Stimulated activated memory B cell treated with anti-CD40 and anti-IgM and Interleukin-4, amounts not matched to agents 10 μg/mL and 1 μg/mL and 100 μg/mL, for 72 hours (primary cell): ENCODE measurements at regions not wholly inside any gene's neighbourhood (a gene's known extent, or its start where the extent isn't known, plus 50 kb on each side); places are given as distances from the start of the nearest gene placed in this dataset.

Experiments used
- ATAC-seq: fragments of 150-1000 bp; cut with Tn5 transposase; 2 replicates; pipeline ENCODE4 v1.10.0; 2021
- H3K27ac Mint-ChIP-seq: one replicate; pipeline ENCODE4 v1.8.0; 2022; ENCODE audit warnings: mild to moderate bottlenecking, mixed read lengths
- H3K27me3 Mint-ChIP-seq: one replicate; pipeline ENCODE4 v1.8.0; 2022; ENCODE audit warnings: mixed read lengths
- H3K36me3 Mint-ChIP-seq: one replicate; pipeline ENCODE4 v1.8.0; 2022; ENCODE audit warnings: mixed read lengths
- H3K4me1 Mint-ChIP-seq: one replicate; pipeline ENCODE4 v1.8.0; 2022; ENCODE audit warnings: mixed read lengths
- H3K4me3 Mint-ChIP-seq: one replicate; pipeline ENCODE4 v1.8.0; 2022; ENCODE audit warnings: mild to moderate bottlenecking, moderate library complexity, mixed read lengths
- H3K9me3 Mint-ChIP-seq: one replicate; pipeline ENCODE4 v1.8.0; 2022; ENCODE audit warnings: mixed read lengths

GRCh38 chr3:94593526-94594150 lies 530.8 kb downstream of the NSUN3 start:
- H3K4me3 Mint-ChIP-seq: no peak overlapping the region
- no peaks in the 10 kb centered on the region for H3K27me3 Mint-ChIP-seq
- peaks cover 5% of the 10 kb centered on the region for H3K9me3 Mint-ChIP-seq
- no peak for ATAC-seq
- H3K4me1 Mint-ChIP-seq: no peaks in the 10 kb centered on the region
- H3K27ac Mint-ChIP-seq: no peak overlapping the region
- no peaks in the 10 kb centered on the region for H3K36me3 Mint-ChIP-seq

DNA sequence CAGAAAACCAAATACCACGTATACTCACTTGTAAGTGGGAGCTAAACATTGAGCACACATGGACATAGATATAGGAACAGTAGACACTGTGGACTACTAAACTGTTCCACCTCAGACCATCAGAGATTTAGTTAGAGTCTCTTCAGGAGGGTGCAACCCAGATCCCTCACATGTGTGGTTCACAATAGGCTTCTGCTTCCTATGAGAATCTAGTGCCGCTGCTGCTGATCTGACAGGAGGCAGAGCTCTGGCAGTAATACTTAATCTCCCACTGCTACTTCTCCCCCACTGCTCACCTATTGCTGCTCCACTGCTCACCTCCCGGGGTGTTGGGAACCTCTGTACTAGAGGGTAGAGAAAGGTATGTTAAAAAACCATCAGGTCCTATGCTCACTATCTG lies 533.3 kb downstream of the NSUN3 start:
- Mint-ChIP-seq H3K27me3 (no peaks in the 10 kb centered on the region), H3K36me3 (no peaks in the 10 kb centered on the region), H3K4me1 (no peaks in the 10 kb centered on the region), H3K27ac (no peak overlapping the region), H3K4me3 (no peak overlapping the region), H3K9me3 (peaks cover 12% of the 10 kb centered on the region)
- ATAC-seq: no peak

DNA sequence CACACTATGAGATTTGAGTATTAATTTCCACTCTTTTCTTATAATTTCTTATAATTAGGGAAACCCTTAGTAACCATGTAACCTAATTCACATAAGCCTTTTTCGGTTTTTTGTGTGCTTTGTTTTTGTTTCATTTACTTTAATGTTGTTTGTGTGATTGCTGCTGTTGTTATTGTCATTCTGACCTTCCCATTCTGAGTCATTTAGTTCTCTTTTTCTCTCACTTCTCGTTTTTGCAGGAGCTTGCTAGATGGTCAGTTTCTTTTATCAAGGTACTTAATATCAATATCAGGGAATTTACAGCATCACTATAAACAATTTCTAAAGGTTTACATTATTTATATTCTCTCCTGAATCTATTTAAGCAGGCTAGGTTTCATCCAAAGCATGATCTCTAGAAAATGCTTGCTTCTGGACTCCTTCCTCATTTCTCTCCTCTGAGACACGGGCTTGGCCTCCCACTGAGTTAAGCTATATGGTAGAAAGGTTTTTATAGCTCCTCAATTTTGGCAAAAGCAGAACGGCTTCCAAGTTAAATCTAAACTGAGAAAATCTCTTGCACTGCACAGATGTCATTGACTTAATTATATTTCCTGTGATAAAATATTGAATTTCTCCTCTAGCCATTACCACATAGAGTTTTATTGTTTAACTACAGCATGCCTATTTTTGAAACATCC lies 534.2 kb downstream of the NSUN3 start:
- Mint-ChIP-seq H3K4me3 (no peak overlapping the region), H3K9me3 (peaks cover 14% of the 10 kb centered on the region), H3K4me1 (no peaks in the 10 kb centered on the region), H3K27me3 (no peaks in the 10 kb centered on the region), H3K27ac (no peak overlapping the region), H3K36me3 (no peaks in the 10 kb centered on the region)
- no peak for ATAC-seq

GRCh38 chr3:94607778-94608177 lies 544.9 kb downstream of the NSUN3 start:
- no peak for ATAC-seq
- Mint-ChIP-seq H3K9me3 (no peaks in the 10 kb centered on the region), H3K36me3 (no peaks in the 10 kb centered on the region), H3K4me3 (no peak overlapping the region), H3K4me1 (no peaks in the 10 kb centered on the region), H3K27me3 (no peaks in the 10 kb centered on the region), H3K27ac (no peak overlapping the region)

- no peak for ATAC-seq
- Mint-ChIP-seq H3K36me3 (no peaks in the 10 kb centered on the region), H3K4me3 (no peak overlapping the region), H3K27ac (no peak overlapping the region), H3K4me1 (no peaks in the 10 kb centered on the region), H3K27me3 (no peaks in the 10 kb centered on the region), H3K9me3 (no peaks in the 10 kb centered on the region)
These were observed 547.0 kb downstream of the NSUN3 start for GRCh38 chr3:94609908-94610307.

DNA sequence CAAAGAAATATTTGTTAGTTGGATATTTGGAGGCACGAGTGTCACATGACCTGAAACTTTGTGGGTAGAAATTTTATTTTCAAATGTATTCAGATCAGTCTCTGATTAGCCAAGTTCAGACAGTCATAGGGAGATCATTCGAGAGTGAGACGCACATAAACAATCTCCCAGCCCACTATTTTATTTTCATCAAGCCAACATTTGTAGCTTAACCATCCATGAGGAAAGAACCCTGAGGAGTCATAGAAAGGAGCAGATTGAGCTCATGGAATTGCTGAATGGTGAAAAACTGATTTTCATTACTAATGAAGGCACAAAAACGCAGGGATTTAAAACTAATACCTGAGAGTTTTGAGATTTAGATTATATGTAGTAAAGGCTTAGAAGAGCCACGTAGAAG lies 548.7 kb downstream of the NSUN3 start:
- Mint-ChIP-seq H3K4me1 (no peaks in the 10 kb centered on the region), H3K9me3 (no peaks in the 10 kb centered on the region), H3K27me3 (no peaks in the 10 kb centered on the region), H3K4me3 (no peak overlapping the region), H3K36me3 (no peaks in the 10 kb centered on the region), H3K27ac (no peak overlapping the region)
- ATAC-seq: no peak

- no peaks in the 10 kb centered on the region for H3K27me3 Mint-ChIP-seq
- no peak for ATAC-seq
- no peak overlapping the region for H3K27ac Mint-ChIP-seq
- no peaks in the 10 kb centered on the region for H3K9me3 Mint-ChIP-seq
- no peaks in the 10 kb centered on the region for H3K4me1 Mint-ChIP-seq
- no peaks in the 10 kb centered on the region for H3K36me3 Mint-ChIP-seq
- no peak overlapping the region for H3K4me3 Mint-ChIP-seq
These were observed 549.8 kb downstream of the NSUN3 start for GRCh38 chr3:94612631-94613030.

GRCh38 chr3:94614192-94614591 lies 551.3 kb downstream of the NSUN3 start:
- H3K36me3 Mint-ChIP-seq: no peaks in the 10 kb centered on the region
- H3K27ac Mint-ChIP-seq: no peak overlapping the region
- H3K27me3 Mint-ChIP-seq: no peaks in the 10 kb centered on the region
- no peak for ATAC-seq
- H3K9me3 Mint-ChIP-seq: no peaks in the 10 kb centered on the region
- no peaks in the 10 kb centered on the region for H3K4me1 Mint-ChIP-seq
- H3K4me3 Mint-ChIP-seq: no peak overlapping the region

GRCh38 chr3:94615275-94616065 lies 552.6 kb downstream of the NSUN3 start:
- Mint-ChIP-seq H3K27ac (no peak overlapping the region), H3K9me3 (no peaks in the 10 kb centered on the region), H3K4me3 (no peak overlapping the region), H3K4me1 (no peaks in the 10 kb centered on the region), H3K36me3 (no peaks in the 10 kb centered on the region), H3K27me3 (no peaks in the 10 kb centered on the region)
- ATAC-seq: no peak

DNA sequence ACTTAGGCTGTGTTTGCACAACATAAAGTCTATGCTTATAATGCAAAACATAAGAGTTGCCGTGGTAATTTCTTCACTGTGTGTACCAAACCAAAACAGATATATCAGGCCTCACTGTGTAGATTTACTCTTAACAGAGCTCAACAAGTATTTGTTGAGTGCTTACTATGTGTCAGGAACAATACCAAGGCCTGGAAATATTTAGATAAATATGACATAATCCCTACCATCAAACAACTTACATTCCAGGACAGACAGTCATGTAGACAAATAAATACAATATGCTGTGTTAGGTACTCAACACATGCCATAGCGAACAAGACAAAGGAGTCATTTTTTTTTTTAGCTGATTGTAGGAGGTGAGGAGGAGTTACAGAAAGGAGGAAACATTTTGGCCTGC lies 554.0 kb downstream of the NSUN3 start:
- ATAC-seq: no peak
- no peaks in the 10 kb centered on the region for H3K27me3 Mint-ChIP-seq
- no peaks in the 10 kb centered on the region for H3K36me3 Mint-ChIP-seq
- no peak overlapping the region for H3K4me3 Mint-ChIP-seq
- no peaks in the 10 kb centered on the region for H3K9me3 Mint-ChIP-seq
- H3K4me1 Mint-ChIP-seq: no peaks in the 10 kb centered on the region
- H3K27ac Mint-ChIP-seq: no peak overlapping the region

- H3K4me3 Mint-ChIP-seq: no peak overlapping the region
- ATAC-seq: no peak
- no peak overlapping the region for H3K27ac Mint-ChIP-seq
- no peaks in the 10 kb centered on the region for H3K27me3 Mint-ChIP-seq
- no peaks in the 10 kb centered on the region for H3K4me1 Mint-ChIP-seq
- no peaks in the 10 kb centered on the region for H3K36me3 Mint-ChIP-seq
- H3K9me3 Mint-ChIP-seq: no peaks in the 10 kb centered on the region
These were observed 554.5 kb downstream of the NSUN3 start for GRCh38 chr3:94617312-94617711.

DNA sequence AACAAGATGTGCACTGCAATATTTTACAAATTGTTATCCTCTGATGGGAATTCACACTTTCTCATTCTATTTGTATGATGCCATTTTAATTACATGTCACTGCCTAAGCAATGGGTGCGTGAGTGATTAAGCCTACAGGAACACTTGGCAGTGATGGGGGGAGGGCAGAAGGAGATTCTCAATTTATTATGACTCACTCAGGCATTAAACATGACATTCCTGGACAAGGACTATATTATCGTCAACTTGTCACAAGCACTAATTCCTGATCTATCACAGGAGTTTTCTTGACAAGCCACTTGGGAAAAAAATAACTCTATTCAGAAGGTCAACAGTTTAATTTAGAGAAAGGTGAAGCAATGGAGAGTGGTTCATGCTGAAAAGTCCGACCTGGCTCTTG lies 556.8 kb downstream of the NSUN3 start:
- ATAC-seq: no peak
- no peaks in the 10 kb centered on the region for H3K36me3 Mint-ChIP-seq
- no peaks in the 10 kb centered on the region for H3K27me3 Mint-ChIP-seq
- H3K27ac Mint-ChIP-seq: no peak overlapping the region
- H3K9me3 Mint-ChIP-seq: no peaks in the 10 kb centered on the region
- H3K4me1 Mint-ChIP-seq: no peaks in the 10 kb centered on the region
- H3K4me3 Mint-ChIP-seq: no peak overlapping the region

DNA sequence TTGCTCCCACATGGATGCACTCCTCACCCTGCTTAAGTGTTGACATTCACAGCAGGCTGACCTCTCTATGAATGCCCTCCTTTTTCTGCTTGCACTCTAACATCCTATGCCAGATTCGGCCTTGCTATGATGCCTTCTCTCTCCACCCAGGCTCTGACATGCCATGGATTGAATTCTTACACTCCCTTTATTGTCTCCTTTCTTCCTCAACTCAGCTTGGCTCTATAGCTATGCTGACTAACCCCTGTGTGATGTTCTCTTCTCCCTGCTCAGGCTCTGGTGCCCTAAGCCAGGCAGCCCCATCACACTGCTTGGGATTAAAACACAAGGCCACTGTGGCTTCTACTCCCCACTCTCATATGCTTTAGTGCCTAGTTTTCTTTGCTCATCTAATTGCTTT lies 563.7 kb downstream of the NSUN3 start:
- no peak overlapping the region for H3K27ac Mint-ChIP-seq

GRCh38 chr3:94627689-94628088 lies 564.8 kb downstream of the NSUN3 start:
- H3K4me3 Mint-ChIP-seq: no peak overlapping the region
- H3K27ac Mint-ChIP-seq: no peak overlapping the region
- H3K36me3 Mint-ChIP-seq: no peaks in the 10 kb centered on the region
- peaks cover 15% of the 10 kb centered on the region for H3K9me3 Mint-ChIP-seq
- H3K4me1 Mint-ChIP-seq: no peaks in the 10 kb centered on the region
- H3K27me3 Mint-ChIP-seq: no peaks in the 10 kb centered on the region
- ATAC-seq: no peak

More for the DNA sequence above, 563.7 kb downstream of the NSUN3 start:
- no peaks in the 10 kb centered on the region for H3K36me3 Mint-ChIP-seq
- no peaks in the 10 kb centered on the region for H3K4me1 Mint-ChIP-seq
- no peak overlapping the region for H3K4me3 Mint-ChIP-seq
- no peaks in the 10 kb centered on the region for H3K27me3 Mint-ChIP-seq
- peaks cover 15% of the 10 kb centered on the region for H3K9me3 Mint-ChIP-seq
- no peak for ATAC-seq

DNA sequence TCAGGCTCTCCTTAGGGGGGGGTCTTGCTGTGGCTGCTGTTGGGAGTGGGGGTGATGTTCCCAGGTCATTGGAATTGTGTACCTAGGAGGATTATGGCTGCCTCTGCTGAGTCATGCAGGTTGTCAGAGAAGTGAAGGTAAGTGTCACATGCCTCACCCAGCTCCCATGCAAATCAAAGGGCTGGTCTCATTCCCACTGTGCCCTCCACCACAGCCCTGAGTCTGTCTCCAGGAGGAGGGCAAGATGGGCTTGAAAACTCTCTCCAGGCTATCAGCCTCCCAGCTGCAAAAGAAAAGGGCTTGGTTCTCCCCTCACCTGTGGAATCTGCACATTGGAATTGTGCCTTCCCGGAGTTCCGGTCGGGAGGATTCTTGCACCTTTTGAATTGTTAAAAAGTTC lies 580.5 kb downstream of the NSUN3 start:
- peaks cover 3% of the 10 kb centered on the region for H3K9me3 Mint-ChIP-seq
- no peaks in the 10 kb centered on the region for H3K27me3 Mint-ChIP-seq
- H3K36me3 Mint-ChIP-seq: no peaks in the 10 kb centered on the region
- no peak for ATAC-seq
- no peaks in the 10 kb centered on the region for H3K4me1 Mint-ChIP-seq
- H3K27ac Mint-ChIP-seq: no peak overlapping the region
- H3K4me3 Mint-ChIP-seq: no peak overlapping the region

GRCh38 chr3:94645790-94646189 lies 582.9 kb downstream of the NSUN3 start:
- Mint-ChIP-seq H3K9me3 (peaks cover 6% of the 10 kb centered on the region), H3K4me3 (no peak overlapping the region), H3K27me3 (no peaks in the 10 kb centered on the region), H3K27ac (no peak overlapping the region), H3K4me1 (no peaks in the 10 kb centered on the region), H3K36me3 (no peaks in the 10 kb centered on the region)
- no peak for ATAC-seq
